Mucosa of descending colon (tissue), 3 donors: ENCODE measurements at regions not wholly inside any gene's neighbourhood (a gene's known extent, or its start where the extent isn't known, plus 50 kb on each side); places are given as distances from the start of the nearest gene placed in this dataset.

Experiments used
- ATAC-seq: fragments of 200-7000 bp; cut with Tn5 transposase; one replicate; pipeline ENCODE4 v1.9.1; 2020; ENCODE audit warnings: mild to moderate bottlenecking, moderate library complexity
- DNase-seq, 3 donors: peaks; one replicate each; pipeline ENCODE4 v3.0.0-alpha.2; 2020
- H3K36me3 ChIP-seq: fragments of 200-600 bp; one replicate; pipeline ENCODE4 v1.8.0; 2021; ENCODE audit warnings: low read depth, mild to moderate bottlenecking
- H3K4me1 ChIP-seq: fragments of 200-600 bp; one replicate; pipeline ENCODE4 v1.8.0; 2021; ENCODE audit warnings: low read depth, mild to moderate bottlenecking
- H3K4me3 ChIP-seq: fragments of 200-600 bp; one replicate; pipeline ENCODE4 v1.8.0; 2021; ENCODE audit warnings: mild to moderate bottlenecking
- H3K9me3 ChIP-seq: fragments of 200-600 bp; one replicate; pipeline ENCODE4 v1.8.0; 2021; ENCODE audit warnings: mild to moderate bottlenecking
- intact Hi-C, 2 donors: fragments of 100-400 bp; cut with DNase I in 1 of 2; cut with micrococcal nuclease in 1 of 2; formaldehyde crosslinking; loops; one replicate each; pipeline versions ENCODE4 v1.11.0 to v1.11.1; 2022; cut with DNase I, micrococcal nuclease
- TF ChIP-seq, protein P1 (sequence below): fragments of 200-600 bp; IDR thresholded peaks from one replicate; pipeline ENCODE4 v1.8.0; 2022; ENCODE audit warnings: antibody characterized with exemption, mild to moderate bottlenecking
- donor health status: DM: no; HTN: no; CAD: no; lungs with moderate emphysema.
- donor health status: DM: no; HTN: no; CAD: no.
- donor health status: DM: no; HTN: yes; CAD: no.

DNA sequence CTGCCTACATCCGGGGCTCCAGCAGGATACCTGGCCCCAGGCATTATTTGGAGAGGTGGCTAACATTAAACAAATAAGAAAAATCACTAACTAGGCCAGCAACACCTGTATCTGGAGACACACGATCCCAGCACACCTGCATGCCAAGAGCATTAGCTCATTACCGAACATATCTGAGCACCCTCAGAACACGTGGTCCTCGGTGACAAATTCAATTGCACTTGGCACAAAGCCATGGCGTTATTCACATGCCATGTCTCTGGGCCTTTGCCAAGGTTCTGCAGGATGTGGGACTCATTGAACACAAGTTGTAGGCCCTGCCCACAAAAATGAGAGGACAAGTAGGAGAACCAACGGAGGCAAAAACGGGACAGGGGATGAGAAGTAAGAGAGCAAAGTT, 552.3 kb downstream of the TOX3 start:
- DNase-seq, result peak in 2 of 3 donors; percentile 53 to 71
- intact Hi-C loops, result no loop called here
- no peaks in the 10 kb centered on the region for H3K36me3 ChIP-seq
- ATAC-seq, result peak; percentile 76
- no peak overlapping the region for H3K4me3 ChIP-seq
- TF ChIP-seq, protein P1, sequence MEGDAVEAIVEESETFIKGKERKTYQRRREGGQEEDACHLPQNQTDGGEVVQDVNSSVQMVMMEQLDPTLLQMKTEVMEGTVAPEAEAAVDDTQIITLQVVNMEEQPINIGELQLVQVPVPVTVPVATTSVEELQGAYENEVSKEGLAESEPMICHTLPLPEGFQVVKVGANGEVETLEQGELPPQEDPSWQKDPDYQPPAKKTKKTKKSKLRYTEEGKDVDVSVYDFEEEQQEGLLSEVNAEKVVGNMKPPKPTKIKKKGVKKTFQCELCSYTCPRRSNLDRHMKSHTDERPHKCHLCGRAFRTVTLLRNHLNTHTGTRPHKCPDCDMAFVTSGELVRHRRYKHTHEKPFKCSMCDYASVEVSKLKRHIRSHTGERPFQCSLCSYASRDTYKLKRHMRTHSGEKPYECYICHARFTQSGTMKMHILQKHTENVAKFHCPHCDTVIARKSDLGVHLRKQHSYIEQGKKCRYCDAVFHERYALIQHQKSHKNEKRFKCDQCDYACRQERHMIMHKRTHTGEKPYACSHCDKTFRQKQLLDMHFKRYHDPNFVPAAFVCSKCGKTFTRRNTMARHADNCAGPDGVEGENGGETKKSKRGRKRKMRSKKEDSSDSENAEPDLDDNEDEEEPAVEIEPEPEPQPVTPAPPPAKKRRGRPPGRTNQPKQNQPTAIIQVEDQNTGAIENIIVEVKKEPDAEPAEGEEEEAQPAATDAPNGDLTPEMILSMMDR, result no peak
- H3K9me3 ChIP-seq, result no peaks in the 10 kb centered on the region
- H3K4me1 ChIP-seq, result no peaks in the 10 kb centered on the region

DNA sequence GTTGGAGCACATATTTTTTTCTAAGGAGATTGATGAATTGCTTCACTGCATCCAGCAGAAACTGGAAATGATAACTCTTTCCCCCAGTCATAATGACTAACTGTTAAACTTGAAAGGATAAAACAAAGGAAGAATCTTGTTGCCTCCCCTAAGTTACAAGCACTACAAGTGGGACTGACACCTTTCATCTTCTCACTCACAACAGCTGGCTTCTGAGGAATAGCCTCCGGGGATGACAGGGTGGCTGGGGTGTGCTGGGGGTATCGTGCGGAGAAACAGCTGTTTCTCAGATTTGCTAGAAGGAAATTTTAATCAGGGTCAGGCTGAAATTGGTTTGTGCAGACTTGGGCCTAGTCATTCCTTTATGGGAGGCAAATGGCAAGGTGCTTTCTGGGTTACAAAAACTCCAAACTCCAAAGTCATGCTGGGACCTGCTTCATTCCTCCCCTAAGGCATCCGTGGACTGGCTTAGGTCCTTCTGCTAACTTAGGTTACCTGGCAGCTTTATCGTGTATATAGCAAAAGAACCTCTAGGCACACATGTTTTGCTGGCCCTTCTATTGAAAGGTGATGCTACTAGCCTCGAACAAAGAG, 557.2 kb downstream of the TOX3 start:
- intact Hi-C loops, result no loop called here
- Histone ChIP-seq H3K4me1 (no peaks in the 10 kb centered on the region), H3K36me3 (no peaks in the 10 kb centered on the region), H3K9me3 (no peaks in the 10 kb centered on the region), H3K4me3 (no peak overlapping the region)
- no peak for DNase-seq
- TF ChIP-seq, protein P1, result no peak
- no peak for ATAC-seq

DNA sequence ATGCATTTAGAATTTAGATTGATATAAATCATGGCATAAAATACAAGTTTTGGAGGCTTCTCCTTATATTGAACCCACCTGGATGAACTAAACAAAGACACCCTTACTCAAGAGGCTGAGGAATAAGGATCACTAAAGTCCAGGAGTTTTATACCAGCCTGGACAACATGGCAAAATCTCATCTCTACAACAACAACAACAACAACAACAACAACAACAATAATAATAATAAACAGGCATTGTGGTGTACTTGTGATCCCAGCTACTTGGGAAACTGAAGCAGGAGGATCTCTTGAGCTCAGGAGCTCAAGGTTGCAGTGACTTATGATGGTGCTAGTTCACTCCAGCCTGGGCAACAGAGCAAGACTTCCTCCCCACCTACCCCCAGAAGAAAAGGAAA, 558.0 kb downstream of the TOX3 start:
- no peaks in the 10 kb centered on the region for H3K36me3 ChIP-seq
- intact Hi-C loops, result no loop called here
- no peaks in the 10 kb centered on the region for H3K9me3 ChIP-seq
- no peak overlapping the region for H3K4me3 ChIP-seq
- ATAC-seq (no peak), DNase-seq (no peak)
- no peaks in the 10 kb centered on the region for H3K4me1 ChIP-seq
- TF ChIP-seq, protein P1, result no peak

DNA sequence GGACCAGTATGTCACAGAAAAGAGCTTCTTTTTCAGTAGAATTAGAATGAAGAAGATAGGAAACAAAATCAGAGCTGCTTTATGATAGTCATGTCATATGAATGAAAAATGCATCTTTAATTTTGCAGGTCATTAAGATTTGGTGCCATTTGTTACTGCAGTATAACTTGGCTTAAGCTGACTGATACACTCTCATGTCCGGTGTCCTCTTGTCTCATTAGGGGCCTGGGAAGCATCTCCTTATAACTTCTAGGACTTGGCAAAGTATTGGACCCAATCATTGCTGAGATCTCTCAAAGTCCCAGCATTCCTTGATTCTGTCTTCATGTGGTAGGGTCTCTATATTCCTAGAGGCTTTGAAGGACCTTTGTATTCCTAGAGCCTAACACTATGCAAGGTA, 559.4 kb downstream of the TOX3 start:
- TF ChIP-seq, protein P1, result no peak
- H3K9me3 ChIP-seq, result no peaks in the 10 kb centered on the region
- no peak overlapping the region for H3K4me3 ChIP-seq
- intact Hi-C loops, result no loop called here
- DNase-seq (no peak), ATAC-seq (no peak)
- no peaks in the 10 kb centered on the region for H3K4me1 ChIP-seq
- no peaks in the 10 kb centered on the region for H3K36me3 ChIP-seq

DNA sequence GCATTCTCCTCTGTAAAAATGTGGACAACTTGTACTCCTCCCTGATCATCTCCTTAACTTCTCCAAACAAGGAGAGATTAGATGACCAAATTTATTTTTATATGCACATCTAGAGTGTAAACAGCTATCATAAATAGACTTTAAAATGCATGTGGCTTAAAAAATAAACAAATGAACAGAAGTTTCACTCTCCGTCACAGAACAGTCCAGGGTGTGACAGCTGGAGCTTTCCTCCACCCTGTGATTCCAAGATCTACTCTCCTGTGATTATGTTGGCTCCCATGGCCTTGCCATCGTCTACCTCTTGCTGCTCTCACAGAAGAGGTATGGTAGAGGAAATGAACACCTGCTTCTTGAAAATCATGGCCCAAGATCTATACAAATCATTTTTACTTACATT, 560.2 kb downstream of the TOX3 start:
- Histone ChIP-seq H3K9me3 (no peaks in the 10 kb centered on the region), H3K4me1 (no peaks in the 10 kb centered on the region), H3K4me3 (no peak overlapping the region), H3K36me3 (no peaks in the 10 kb centered on the region)
- ATAC-seq, result no peak
- TF ChIP-seq, protein P1, result no peak
- no peak for DNase-seq
- intact Hi-C loops, result no loop called here

DNA sequence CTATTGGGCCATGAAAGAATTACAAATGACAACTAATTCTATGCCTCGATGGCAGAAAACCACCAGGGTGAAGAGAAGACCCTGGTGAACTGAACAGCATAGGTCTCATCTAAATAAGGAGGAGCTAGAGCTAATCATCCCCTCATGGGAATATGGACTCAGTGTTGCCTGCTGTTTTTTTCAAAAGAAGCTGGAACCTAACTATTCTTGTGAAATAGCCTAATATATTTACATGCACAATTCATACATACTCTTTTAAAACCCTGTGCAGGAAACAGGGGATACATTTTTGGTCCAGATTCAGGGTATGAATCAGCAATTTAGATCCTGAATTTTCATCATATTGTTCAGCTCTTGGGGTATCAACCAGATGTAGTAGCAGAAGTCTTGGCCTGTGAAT, 560.6 kb downstream of the TOX3 start:
- Histone ChIP-seq H3K4me3 (no peak overlapping the region), H3K4me1 (no peaks in the 10 kb centered on the region), H3K9me3 (no peaks in the 10 kb centered on the region), H3K36me3 (no peaks in the 10 kb centered on the region)
- TF ChIP-seq, protein P1, result no peak
- DNase-seq (no peak), ATAC-seq (no peak)
- intact Hi-C loops, result no loop called here
